NCI-H510A treated with DMSO at 0.1 percent for 48 hours (cell line): ENCODE measurements at regions not wholly inside any gene's neighbourhood (a gene's known extent, or its start where the extent isn't known, plus 50 kb on each side); places are given as distances from the start of the nearest gene placed in this dataset.
"Not testable (repeated sequence)": the region's sequence is repeated elsewhere in the genome, so short reads cannot be mapped to it uniquely, and the experiment has no call there.

ENCODE experiments used
- DNase-seq: peaks from one replicate; lab custom pipeline; 2025; lab: John Stamatoyannopoulos, UW

DNA sequence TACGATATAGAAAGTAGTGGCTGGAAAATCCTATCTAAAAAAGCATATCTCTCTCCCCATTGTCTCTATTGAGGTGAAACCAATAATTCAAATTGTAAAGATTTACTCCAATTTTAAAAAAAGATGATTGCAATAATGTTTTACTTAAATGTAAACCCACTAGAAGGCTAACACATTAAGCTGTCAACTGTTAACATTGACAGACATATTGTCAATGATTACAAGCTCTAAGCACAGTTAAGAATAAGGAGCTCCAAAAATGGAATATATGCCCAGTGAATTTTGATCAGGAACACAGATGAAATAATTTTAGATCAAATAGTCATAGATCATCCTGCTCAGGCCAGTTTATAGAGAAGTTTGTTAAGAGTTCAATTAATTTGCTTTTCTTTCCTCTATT lies 123.6 kb upstream of the NETO1 start:
- no peak for DNase-seq

DNA sequence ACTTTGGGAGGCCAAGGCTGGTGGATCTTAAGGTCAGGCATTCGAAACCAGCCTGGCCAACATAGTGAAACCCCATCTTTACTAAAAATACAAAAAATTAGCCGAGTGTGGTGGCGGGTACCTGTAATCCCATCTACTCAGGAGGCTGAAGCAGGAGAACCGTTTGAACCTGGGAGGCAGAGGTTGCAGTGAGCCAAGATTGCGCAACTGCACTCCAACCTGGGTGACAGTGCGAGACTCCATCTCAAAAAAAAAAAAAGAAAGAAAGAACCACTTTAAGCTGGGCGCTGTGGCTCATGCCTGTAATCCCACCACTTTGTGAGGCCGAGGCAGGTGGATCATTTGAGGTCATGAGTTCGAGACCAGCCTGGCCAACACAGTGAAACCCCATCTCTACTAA lies 119.8 kb upstream of the NETO1 start:
- DNase-seq: not testable (repeated sequence)

DNA sequence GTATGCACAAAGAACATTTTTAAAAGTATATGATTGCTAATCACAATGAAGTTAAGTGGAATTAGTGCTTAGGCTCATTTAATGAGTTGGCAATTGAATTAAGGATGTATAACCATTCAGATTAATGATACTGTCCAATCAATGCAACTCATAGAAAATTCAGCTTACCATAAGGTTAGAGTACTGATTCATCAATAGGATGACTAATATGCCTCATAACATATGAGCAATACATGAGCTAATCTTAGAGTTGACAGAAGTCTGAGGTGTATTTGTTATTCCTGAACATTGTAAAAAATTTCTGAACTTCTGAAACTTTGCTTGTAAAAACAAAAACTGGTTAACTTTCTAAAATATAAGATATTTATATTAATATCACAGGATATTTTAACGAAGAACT lies 118.3 kb upstream of the NETO1 start:
- no peak for DNase-seq

DNA sequence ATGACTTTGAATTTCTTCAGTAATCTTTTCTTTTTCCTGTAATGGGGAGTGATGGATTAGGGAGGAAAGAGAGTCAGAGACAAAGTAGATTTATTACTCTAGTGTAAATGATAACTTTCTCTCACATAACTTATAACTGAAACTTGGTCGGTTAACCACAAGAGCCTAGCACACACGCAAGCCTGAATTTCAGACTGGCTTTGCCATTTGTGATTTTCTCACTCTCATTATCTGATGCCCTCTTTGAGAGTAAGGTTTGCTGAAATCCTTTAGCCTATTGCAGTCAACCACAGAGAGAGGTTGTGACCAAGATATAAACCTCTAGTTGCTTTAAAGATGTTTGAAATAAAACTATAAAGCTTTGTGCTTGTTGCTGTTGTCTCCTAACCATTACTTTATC lies 117.9 kb upstream of the NETO1 start:
- DNase-seq: no peak

DNA sequence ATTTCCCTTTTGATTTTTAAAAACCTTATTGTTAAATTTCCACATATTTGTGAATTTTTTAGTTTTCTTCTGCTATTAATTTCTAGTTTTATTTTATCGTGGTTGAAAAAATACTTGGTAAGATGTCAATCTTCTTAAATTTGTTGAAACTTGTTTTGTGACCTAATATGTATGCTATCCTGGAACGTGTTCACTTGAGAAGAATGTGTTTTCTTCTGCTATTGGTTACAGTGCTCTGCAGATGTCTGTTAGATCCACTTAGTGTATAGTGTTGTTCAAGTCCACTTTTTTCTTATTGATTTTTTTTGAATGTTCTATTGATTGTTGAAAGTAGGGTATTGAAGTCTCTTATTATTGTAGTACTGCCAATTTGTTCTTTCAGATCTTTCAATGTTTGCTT lies 116.5 kb upstream of the NETO1 start:
- no peak for DNase-seq

DNA sequence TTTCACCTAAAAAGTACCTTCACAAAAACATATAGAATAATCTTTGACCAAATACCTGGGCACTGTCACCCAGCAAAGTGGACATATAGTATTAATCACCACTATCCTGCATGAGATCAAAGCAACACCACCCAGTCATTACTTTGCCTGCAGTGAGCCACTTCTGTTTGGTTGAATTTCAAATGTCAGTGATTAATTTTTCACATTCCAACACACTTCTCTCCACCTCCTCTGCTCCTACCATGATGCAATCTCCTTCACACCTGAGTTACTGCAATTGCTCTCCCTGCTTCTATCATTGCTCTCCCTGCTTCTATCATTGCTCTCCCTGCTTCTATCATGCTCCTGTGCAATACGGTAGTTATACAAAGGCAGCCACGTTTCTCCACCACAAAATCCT lies 106.1 kb upstream of the NETO1 start:
- no peak for DNase-seq

DNA sequence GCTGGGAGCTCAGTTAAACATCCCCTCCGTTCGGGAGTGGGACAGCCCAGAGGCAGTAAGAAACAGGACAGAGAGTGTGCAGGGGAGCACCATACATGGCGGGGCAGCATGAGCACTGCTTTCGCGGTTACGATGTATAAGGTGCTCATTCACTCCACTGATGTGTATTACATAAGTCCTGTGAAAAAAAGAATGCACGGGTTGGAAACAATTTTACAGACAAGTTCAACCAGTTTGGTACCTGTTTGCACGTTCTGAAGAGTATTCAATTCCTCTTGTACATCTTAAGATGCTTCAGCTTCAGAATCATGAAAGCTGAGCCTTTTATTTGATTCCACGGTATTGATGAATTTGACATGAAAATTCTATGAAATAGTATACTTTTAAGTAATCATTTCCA lies 97.8 kb upstream of the NETO1 start:
- DNase-seq: no peak

DNA sequence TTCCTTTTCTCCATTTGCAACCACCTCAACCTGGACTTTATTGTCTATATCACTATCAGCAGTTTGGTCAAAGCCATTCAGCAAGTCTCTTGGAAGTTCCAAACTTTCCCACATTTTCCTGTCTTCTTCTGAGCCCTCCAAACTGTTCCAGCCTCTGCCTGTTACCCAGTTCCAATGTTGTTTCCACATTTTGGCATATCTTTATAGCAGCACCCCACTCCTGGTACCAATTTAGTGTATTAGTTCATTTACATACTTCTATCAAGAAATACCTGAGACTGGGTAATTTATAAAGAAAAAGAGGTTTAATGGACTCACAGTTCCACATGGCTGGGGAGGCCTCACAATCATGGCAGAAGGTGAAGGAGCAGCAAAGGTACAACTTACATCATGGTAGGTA lies 90.4 kb upstream of the NETO1 start:
- DNase-seq: not testable (repeated sequence)

DNA sequence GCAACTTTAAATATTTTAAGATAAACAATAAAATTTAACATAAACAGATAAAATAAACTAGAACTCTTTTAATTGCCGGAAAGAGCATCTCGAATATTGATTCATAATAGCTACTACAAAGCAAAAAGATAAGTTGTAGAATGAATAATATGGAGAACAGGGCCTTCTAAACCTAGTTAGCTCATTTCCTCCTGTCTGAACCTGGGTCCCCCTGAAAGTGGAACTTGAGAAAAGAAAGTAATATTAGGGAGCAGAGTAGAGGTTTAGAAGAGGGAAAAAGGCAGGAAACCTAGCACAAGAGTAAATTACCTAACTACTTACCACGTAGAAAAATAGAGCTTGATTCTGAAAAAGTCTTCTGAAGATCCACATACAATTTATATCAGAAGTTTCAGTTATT lies 80.7 kb upstream of the NETO1 start:
- no peak for DNase-seq

DNA sequence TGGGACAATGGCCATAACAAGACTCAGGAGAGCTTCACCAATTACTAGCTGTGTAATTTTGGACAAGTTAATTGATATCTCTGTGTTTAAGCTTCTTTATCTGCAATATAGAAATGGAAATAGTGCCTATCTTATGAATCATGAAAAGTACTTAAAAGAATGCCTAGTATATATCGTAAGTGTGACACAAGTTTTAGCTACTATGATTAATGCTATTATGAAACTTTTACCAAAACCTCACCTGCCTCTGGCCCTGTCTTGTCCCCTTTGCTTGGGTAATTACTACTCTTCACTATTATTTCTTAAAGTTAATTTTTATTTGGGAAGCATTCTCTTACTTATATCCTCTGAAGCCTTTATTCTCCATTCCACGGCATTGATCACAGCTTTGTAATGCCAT lies 75.0 kb upstream of the NETO1 start:
- DNase-seq: no peak

DNA sequence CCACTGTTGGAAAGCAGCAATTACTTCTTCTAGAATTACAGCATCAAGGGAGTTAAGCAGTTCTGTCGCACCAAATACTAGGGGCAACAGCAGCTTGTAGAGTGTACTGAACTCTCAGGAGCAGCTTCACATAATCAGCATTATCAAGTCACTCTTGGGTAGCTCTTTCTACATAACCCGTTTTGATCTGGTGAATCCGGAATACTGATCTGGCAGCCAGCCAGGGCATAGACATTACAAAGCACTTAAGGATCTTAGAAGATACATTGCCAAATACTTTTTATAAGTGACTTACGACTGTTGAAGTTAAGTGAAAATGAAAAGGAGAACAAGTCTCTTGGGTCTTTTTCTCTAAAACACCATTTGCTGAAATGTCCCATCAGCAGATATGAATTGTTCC lies 73.2 kb upstream of the NETO1 start:
- DNase-seq: peak; percentile 29

DNA sequence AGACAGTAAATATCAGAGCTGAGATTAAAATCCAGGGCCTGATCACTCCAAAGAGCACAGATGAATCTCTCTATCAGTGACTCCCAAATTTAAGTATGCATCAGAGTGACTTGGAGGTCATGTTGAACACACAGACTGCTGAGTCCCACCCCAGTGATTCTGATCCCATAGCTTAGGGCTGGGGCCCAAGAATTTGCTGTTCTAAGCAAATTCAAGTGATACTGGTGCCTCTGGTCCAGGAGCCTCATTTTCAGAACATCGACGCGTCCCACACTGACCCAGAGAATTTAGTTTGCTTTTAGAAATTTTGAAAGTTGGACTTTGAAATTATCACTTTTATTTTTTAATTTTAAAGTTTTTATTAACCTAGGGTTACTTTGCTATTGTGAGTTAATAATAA lies 72.7 kb upstream of the NETO1 start:
- DNase-seq: no peak

DNA sequence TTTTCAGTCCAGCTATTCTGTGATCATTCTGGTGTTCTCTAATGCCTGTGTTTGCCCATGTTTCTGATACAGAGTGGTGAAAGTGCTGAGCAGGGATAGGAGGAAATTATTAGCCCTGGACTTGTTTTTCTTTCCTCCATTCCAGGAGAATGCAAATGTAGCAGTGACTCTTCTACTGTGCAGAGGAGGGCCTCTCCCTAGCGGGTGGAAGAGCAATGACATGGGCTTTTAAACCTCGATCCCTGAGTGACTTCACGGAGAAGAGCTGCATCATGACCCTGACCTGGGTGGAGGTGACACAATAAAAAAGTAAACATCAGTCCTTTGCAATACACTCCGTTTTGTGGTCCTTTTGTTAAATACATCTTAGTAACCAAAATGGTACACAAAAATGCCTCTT lies 68.0 kb upstream of the NETO1 start:
- no peak for DNase-seq

DNA sequence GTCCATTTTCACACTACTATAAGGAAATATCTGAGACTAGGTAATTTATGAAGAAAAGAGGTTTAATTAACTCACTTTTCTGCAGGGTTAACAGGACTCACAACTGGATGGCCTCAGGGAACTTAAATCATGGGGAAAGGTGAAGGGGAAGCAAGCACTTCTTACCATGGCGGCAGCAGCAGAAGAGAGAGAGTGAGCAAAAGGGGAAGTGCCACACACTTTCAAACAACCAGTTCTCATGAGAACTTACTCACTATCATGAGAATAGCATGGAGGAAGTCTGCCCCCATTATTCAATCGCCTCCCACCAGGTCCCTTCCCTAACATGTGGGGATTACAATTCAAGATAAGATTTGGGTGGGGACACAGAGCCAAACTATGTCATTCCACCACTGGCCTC lies 55.1 kb upstream of the NETO1 start:
- no peak for DNase-seq
